CD14-positive monocyte (primary cell): ENCODE measurements at regions not wholly inside any gene's neighbourhood (a gene's known extent, or its start where the extent isn't known, plus 50 kb on each side); places are given as distances from the start of the nearest gene placed in this dataset.
A peak's percentile ranks its signal among the peaks of the same experiment; 100 is the strongest.

Experiments
- DNase-seq, 3 donors: peaks; one replicate each; pipeline ENCODE4 v3.0.0-alpha.2; 2011 to 2022
- H2AFZ ChIP-seq: 2 replicates; pipeline ENCODE4 v1.6.0; 2012; ENCODE audit warnings: mild to moderate bottlenecking, low read depth, low read length, inconsistent platforms; ENCODE audit not compliant: insufficient read depth, poor library complexity, severe bottlenecking
- H3K27ac ChIP-seq, 2 donors: 1 replicate in 1 of 2; 2 replicates in 1 of 2; pipeline ENCODE4 v1.5.1; 2012 to 2013; ENCODE audit warnings: low read length in 2 of 2, control low read depth in 1 of 2, inconsistent platforms in 1 of 2, low read depth in 1 of 2, mild to moderate bottlenecking in 1 of 2
- H3K27me3 ChIP-seq, 2 donors: one replicate each; pipeline versions ENCODE4 v1.6.0 to v1.6.1; 2011 to 2013; ENCODE audit warnings: low read length in 2 of 2; ENCODE audit not compliant: control insufficient read depth in 2 of 2, insufficient read depth in 2 of 2
- H3K36me3 ChIP-seq, 2 donors: replicated peaks in 1 of 2; 1 replicate in 1 of 2; 2 replicates in 1 of 2; pipeline versions ENCODE4 v1.5.1 to v1.6.1; 2012 to 2013; ENCODE audit warnings: low read length in 2 of 2, control low read depth in 1 of 2, inconsistent platforms in 1 of 2, mild to moderate bottlenecking in 1 of 2; ENCODE audit not compliant: insufficient read depth in 2 of 2, control insufficient read depth in 1 of 2
- H3K4me1 ChIP-seq, 2 donors: 1 replicate in 1 of 2; 2 replicates in 1 of 2; pipeline versions ENCODE4 v1.5.1 to v1.6.1; 2012 to 2013; ENCODE audit warnings: low read length in 2 of 2, control low read depth in 1 of 2, inconsistent platforms in 1 of 2, mild to moderate bottlenecking in 1 of 2, moderate library complexity in 1 of 2; ENCODE audit not compliant: insufficient read depth in 2 of 2, control insufficient read depth in 1 of 2
- H3K4me2 ChIP-seq: replicated peaks from 2 replicates; pipeline ENCODE3; 2012; ENCODE audit warnings: low read length, moderate library complexity, mild to moderate bottlenecking; ENCODE audit not compliant: poor library complexity, severe bottlenecking; ENCODE audit errors: extremely low read depth
- H3K4me3 ChIP-seq, 3 experiments: fragments of 200-600 bp in 1 of 3; sonication (generic) in 1 of 3; replicated peaks in 1 of 3; 1 replicate in 2 of 3; 2 replicates in 1 of 3; pipeline ENCODE4 v1.5.1; 2011 to 2013; ENCODE audit warnings: low read length in 3 of 3, mild to moderate bottlenecking in 3 of 3, control low read depth in 2 of 3, low read depth in 2 of 3, inconsistent platforms in 1 of 3, moderate library complexity in 1 of 3
- H3K79me2 ChIP-seq: 2 replicates; pipeline ENCODE4 v1.6.0; 2012; ENCODE audit warnings: mild to moderate bottlenecking, control low read depth, inconsistent platforms, low read length, moderate library complexity; ENCODE audit not compliant: insufficient read depth
- H3K9ac ChIP-seq: 2 replicates; pipeline ENCODE4 v1.6.0; 2017; ENCODE audit warnings: low read length, mild to moderate bottlenecking; ENCODE audit not compliant: insufficient read depth, poor library complexity, severe bottlenecking
- H3K9me3 ChIP-seq, 2 donors: replicated peaks in 1 of 2; 1 replicate in 1 of 2; 2 replicates in 1 of 2; pipeline versions ENCODE4 v1.5.1 to v1.6.1; 2012 to 2013; ENCODE audit warnings: low read length in 2 of 2, control low read depth in 1 of 2; ENCODE audit not compliant: control insufficient read depth in 1 of 2, insufficient read depth in 1 of 2
- H4K20me1 ChIP-seq: 2 replicates; pipeline ENCODE4 v1.6.0; 2012; ENCODE audit warnings: mild to moderate bottlenecking, low read length, control low read depth, moderate library complexity; ENCODE audit not compliant: insufficient read depth
- H3K27ac Mint-ChIP-seq, 7 donors: one replicate each; pipeline ENCODE4 v1.8.0; 2020; ENCODE audit warnings: mild to moderate bottlenecking in 7 of 7, mixed read lengths in 7 of 7, moderate library complexity in 6 of 7, inconsistent platforms in 2 of 7
- H3K27me3 Mint-ChIP-seq, 3 donors: one replicate each; pipeline ENCODE4 v1.8.0; 2021 to 2022; ENCODE audit warnings: low read depth in 3 of 3, mild to moderate bottlenecking in 3 of 3, mixed read lengths in 3 of 3, moderate library complexity in 3 of 3, inconsistent platforms in 1 of 3
- H3K36me3 Mint-ChIP-seq, 2 donors: one replicate each; pipeline ENCODE4 v1.8.0; 2020; ENCODE audit warnings: mixed read lengths in 2 of 2, inconsistent platforms in 1 of 2, mild to moderate bottlenecking in 1 of 2
- H3K4me1 Mint-ChIP-seq: one replicate; pipeline ENCODE4 v1.8.0; 2020; ENCODE audit warnings: mild to moderate bottlenecking, mixed read lengths
- H3K4me3 Mint-ChIP-seq, 2 donors: one replicate each; pipeline ENCODE4 v1.8.0; 2020; ENCODE audit warnings: mild to moderate bottlenecking in 2 of 2, mixed read lengths in 2 of 2, moderate library complexity in 1 of 2
- H3K9me3 Mint-ChIP-seq, 7 donors: one replicate each; pipeline ENCODE4 v1.8.0; 2020 to 2022; ENCODE audit warnings: mixed read lengths in 7 of 7, mild to moderate bottlenecking in 6 of 7, moderate library complexity in 6 of 7, inconsistent platforms in 2 of 7
- CTCF ChIP-seq: fragments of 200-600 bp; IDR thresholded peaks from one replicate; pipeline ENCODE4 v1.8.0; 2022; ENCODE audit warnings: antibody characterized with exemption, mild to moderate bottlenecking
- WGBS: methylation state at CpG from one replicate; pipeline ENCODE4 v1.1.5; 2013; ENCODE audit warnings: missing lambda C conversion rate; ENCODE audit not compliant: insufficient coverage; 5-methylcytosine and 5-hydroxymethylcytosine counted together
- intact Hi-C, 2 donors: fragments of 100-400 bp; cut with micrococcal nuclease; formaldehyde crosslinking; loops; one replicate each; pipeline versions ENCODE4 v1.15.0 to v1.15.1; 2023

GRCh38 chr4:74624351-74625151 is 169.8 kb downstream of the BTC start:
- Histone ChIP-seq H3K27ac (peak overlapping the region in 1 of 2 donors; percentile 15), H3K79me2 (no peaks in the 10 kb centered on the region), H3K9me3 (no peaks in the 10 kb centered on the region), H3K9ac (no peak overlapping the region), H4K20me1 (no peaks in the 10 kb centered on the region), H3K36me3 (no peaks in the 10 kb centered on the region), H3K4me2 (no peak overlapping the region), H3K4me3 (no peak overlapping the region), H3K4me1 (peaks cover 25 to 35% of the 10 kb centered on the region in 2 donors), H2AFZ (no peak overlapping the region), H3K27me3 (no peaks in the 10 kb centered on the region)
- TF ChIP-seq CTCF, result no peak
- no peak overlapping the region for H3K4me3 Mint-ChIP-seq
- H3K4me1 Mint-ChIP-seq, result peaks cover 36% of the 10 kb centered on the region
- peak; percentile 66 to 83 (median 77) for DNase-seq
- peaks cover 0 to 3% (median 1%) of the 10 kb centered on the region in 3 donors for H3K27me3 Mint-ChIP-seq
- no peaks in the 10 kb centered on the region for H3K9me3 Mint-ChIP-seq
- intact Hi-C loops, result loop anchor here (5.0 to 10.0 kb wide), 2 partner anchors 38 to 300 kb away; no protein-coding TSS in a partner anchor
- H3K27ac Mint-ChIP-seq, result peak overlapping the region; percentile 50 to 84 (median 73)
- H3K36me3 Mint-ChIP-seq, result no peaks in the 10 kb centered on the region
- 80% methylated on average over 1 of the region's 5 CpGs for WGBS

GRCh38 chr4:74625981-74626380 is 168.3 kb downstream of the BTC start:
- Mint-ChIP-seq H3K27ac (peak overlapping the region in 5 of 7 donors; percentile 30 to 84 (median 63)), H3K4me3 (no peak overlapping the region), H3K4me1 (peaks cover 36% of the 10 kb centered on the region), H3K9me3 (no peaks in the 10 kb centered on the region), H3K27me3 (peaks cover 0 to 3% (median 1%) of the 10 kb centered on the region in 3 donors), H3K36me3 (no peaks in the 10 kb centered on the region)
- H3K4me3 ChIP-seq, result no peak overlapping the region
- no CpG with 5 or more reads among the region's 1 CpG for WGBS
- H4K20me1 ChIP-seq, result no peaks in the 10 kb centered on the region
- no peak overlapping the region for H3K9ac ChIP-seq
- H3K27ac ChIP-seq, result no peak overlapping the region
- no peak overlapping the region for H3K4me2 ChIP-seq
- peaks cover 25 to 36% of the 10 kb centered on the region in 2 donors for H3K4me1 ChIP-seq
- no peaks in the 10 kb centered on the region for H3K79me2 ChIP-seq
- no peak for TF ChIP-seq CTCF
- H3K27me3 ChIP-seq, result no peaks in the 10 kb centered on the region
- no peaks in the 10 kb centered on the region for H3K9me3 ChIP-seq
- no peaks in the 10 kb centered on the region for H3K36me3 ChIP-seq
- intact Hi-C loops, result loop anchor here (5.0 to 10.0 kb wide), 2 partner anchors 36 to 301 kb away; no protein-coding TSS in a partner anchor
- no peak for DNase-seq
- no peak overlapping the region for H2AFZ ChIP-seq
